ENCODE measurements at regions not wholly inside any gene's neighbourhood (a gene's known extent, or its start where the extent isn't known, plus 50 kb on each side); places are given as distances from the start of the nearest gene placed in this dataset.

DNA sequence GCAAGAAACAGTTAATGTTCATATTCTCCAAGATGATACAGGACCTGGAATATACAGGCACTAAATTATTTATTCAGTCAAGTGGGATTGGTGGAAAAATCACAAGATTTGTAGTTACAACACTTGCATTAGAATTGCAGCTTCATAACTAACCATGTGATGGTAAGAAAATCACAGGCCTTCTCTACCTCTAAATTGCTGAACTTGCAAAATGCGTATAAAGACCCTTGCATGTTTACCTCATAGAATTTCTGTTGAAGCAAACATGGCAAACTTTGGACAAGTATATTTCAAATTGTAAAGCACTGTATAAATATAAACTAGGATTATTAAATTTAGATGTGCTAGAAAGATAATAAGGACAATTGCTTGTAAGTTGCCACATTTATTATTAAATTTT is 215.1 kb downstream of the TMA16 start:
- no peak for TF ChIP-seq POLR2A (IDR thresholded peaks at IDR 0.05)
- TF ChIP-seq, protein P1, sequence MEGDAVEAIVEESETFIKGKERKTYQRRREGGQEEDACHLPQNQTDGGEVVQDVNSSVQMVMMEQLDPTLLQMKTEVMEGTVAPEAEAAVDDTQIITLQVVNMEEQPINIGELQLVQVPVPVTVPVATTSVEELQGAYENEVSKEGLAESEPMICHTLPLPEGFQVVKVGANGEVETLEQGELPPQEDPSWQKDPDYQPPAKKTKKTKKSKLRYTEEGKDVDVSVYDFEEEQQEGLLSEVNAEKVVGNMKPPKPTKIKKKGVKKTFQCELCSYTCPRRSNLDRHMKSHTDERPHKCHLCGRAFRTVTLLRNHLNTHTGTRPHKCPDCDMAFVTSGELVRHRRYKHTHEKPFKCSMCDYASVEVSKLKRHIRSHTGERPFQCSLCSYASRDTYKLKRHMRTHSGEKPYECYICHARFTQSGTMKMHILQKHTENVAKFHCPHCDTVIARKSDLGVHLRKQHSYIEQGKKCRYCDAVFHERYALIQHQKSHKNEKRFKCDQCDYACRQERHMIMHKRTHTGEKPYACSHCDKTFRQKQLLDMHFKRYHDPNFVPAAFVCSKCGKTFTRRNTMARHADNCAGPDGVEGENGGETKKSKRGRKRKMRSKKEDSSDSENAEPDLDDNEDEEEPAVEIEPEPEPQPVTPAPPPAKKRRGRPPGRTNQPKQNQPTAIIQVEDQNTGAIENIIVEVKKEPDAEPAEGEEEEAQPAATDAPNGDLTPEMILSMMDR (IDR thresholded peaks at IDR 0.05) = no peak
